ENCODE measurements at regions not wholly inside any gene's neighbourhood (a gene's known extent, or its start where the extent isn't known, plus 50 kb on each side); places are given as distances from the start of the nearest gene placed in this dataset.

DNA sequence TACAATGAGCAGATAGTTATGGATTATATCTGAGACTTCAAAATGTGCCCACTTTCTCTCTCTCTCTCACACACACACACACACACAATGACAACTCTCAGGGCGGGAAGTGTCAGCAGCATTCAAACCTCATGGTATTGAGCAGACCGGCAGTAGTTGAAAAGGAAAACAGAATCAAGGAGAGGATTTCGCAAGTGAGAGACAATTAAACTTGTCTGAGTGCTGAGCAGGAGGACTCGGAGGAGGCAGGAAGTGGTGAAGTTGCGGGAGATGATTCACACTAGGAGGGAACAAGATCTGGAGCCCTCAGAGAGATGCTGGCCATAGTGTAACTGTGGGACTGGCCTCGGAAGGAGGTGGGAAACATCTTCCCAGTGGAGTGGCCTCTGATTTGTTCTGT lies 353.1 kb downstream of the EFNB2 start:
- TF ChIP-seq, protein P1, sequence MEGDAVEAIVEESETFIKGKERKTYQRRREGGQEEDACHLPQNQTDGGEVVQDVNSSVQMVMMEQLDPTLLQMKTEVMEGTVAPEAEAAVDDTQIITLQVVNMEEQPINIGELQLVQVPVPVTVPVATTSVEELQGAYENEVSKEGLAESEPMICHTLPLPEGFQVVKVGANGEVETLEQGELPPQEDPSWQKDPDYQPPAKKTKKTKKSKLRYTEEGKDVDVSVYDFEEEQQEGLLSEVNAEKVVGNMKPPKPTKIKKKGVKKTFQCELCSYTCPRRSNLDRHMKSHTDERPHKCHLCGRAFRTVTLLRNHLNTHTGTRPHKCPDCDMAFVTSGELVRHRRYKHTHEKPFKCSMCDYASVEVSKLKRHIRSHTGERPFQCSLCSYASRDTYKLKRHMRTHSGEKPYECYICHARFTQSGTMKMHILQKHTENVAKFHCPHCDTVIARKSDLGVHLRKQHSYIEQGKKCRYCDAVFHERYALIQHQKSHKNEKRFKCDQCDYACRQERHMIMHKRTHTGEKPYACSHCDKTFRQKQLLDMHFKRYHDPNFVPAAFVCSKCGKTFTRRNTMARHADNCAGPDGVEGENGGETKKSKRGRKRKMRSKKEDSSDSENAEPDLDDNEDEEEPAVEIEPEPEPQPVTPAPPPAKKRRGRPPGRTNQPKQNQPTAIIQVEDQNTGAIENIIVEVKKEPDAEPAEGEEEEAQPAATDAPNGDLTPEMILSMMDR (IDR thresholded peaks at IDR 0.05; ENCODE audit: unreplicated experiment in 3 of 3): no peak
- no peaks in the 10 kb centered on the region for H3K4me1 Mint-ChIP-seq
- peaks cover 12% of the 10 kb centered on the region for H3K27me3 Mint-ChIP-seq (ENCODE audit: low read depth)
- H3K36me3 Mint-ChIP-seq (ENCODE audit: low read depth): peaks cover 4% of the 10 kb centered on the region
- H3K9me3 Mint-ChIP-seq: peaks cover 11% of the 10 kb centered on the region
- H3K4me3 Mint-ChIP-seq: no peak overlapping the region
- no peak overlapping the region for H3K27ac Mint-ChIP-seq

DNA sequence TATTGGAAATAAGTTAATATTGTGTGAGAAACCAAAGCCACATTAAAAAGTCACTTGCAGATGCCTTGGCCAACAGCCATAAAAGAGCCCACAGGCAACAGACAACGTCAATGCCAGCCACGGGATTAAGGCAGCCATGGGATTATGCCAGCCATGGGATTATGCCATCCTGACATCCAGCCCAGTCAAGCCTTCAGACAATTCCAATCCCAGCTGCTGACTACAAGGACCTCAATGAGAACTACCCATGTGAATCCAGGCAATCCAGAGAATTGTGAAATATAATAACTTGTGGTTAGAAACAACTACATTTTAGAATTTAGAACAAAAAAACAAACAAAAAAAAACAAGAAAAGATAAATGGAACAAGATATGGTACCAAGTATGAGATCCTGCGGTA lies 356.6 kb downstream of the EFNB2 start:
- no peak overlapping the region for H3K4me3 Mint-ChIP-seq

DNA sequence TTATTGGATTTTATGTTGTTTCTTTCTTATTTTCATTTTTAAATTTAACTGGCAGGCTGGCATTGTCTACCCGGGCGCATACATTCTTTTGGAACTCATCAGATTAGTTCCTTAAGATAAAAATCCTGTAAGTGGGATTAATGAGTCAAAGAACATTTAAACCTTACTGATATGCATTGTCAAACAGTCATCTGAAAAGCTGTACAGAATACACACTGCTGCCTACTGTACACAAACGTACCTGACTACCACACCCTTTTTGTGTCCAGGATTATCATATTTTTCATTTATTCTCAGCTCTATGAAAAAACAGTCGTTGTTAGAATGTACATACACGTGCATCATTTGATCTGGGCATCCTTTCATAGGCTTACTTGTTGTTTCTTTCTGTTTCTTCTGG lies 358.3 kb downstream of the EFNB2 start:
- H3K27me3 Mint-ChIP-seq (ENCODE audit: low read depth): no peaks in the 10 kb centered on the region
- peaks cover 11% of the 10 kb centered on the region for H3K9me3 Mint-ChIP-seq

More for the DNA sequence above, 356.6 kb downstream of the EFNB2 start:
- H3K4me1 Mint-ChIP-seq: peaks cover 6% of the 10 kb centered on the region
- H3K27me3 Mint-ChIP-seq (ENCODE audit: low read depth): peaks cover 4% of the 10 kb centered on the region
- peaks cover 11% of the 10 kb centered on the region for H3K9me3 Mint-ChIP-seq
- no peak overlapping the region for H3K27ac Mint-ChIP-seq
- no peaks in the 10 kb centered on the region for H3K36me3 Mint-ChIP-seq (ENCODE audit: low read depth)
- TF ChIP-seq, protein P1 (IDR thresholded peaks at IDR 0.05; ENCODE audit: unreplicated experiment in 3 of 3): no peak

DNA sequence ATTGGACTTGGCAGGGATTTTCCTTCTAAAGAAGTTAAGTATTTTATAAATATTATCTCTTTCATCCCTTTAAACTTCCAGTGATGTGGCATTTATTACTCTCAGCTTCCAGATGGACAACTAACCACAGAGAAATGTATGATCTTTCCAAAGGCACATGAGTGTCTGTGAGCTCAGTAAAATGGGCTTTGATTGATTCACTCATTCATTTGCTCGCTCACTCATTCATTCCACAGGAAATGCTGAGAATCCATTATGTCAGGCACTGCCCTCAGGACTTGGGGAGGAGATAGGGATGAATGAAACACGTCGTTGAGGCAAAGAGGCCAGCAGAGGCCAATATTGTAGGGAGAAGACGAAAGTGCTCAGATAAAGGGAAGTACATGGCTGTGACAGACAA lies 359.3 kb downstream of the EFNB2 start:
- Mint-ChIP-seq H3K27me3 (ENCODE audit: low read depth) (no peaks in the 10 kb centered on the region), H3K36me3 (ENCODE audit: low read depth) (no peaks in the 10 kb centered on the region), H3K4me3 (no peak overlapping the region), H3K4me1 (peaks cover 23% of the 10 kb centered on the region), H3K27ac (no peak overlapping the region), H3K9me3 (peaks cover 9% of the 10 kb centered on the region)
- TF ChIP-seq, protein P1 (IDR thresholded peaks at IDR 0.05; ENCODE audit: unreplicated experiment in 3 of 3): no peak

More for the DNA sequence above, 358.3 kb downstream of the EFNB2 start:
- H3K27ac Mint-ChIP-seq: no peak overlapping the region
- no peaks in the 10 kb centered on the region for H3K36me3 Mint-ChIP-seq (ENCODE audit: low read depth)
- TF ChIP-seq, protein P1 (IDR thresholded peaks at IDR 0.05; ENCODE audit: unreplicated experiment in 3 of 3): no peak
- H3K4me1 Mint-ChIP-seq: peaks cover 20% of the 10 kb centered on the region
- no peak overlapping the region for H3K4me3 Mint-ChIP-seq

DNA sequence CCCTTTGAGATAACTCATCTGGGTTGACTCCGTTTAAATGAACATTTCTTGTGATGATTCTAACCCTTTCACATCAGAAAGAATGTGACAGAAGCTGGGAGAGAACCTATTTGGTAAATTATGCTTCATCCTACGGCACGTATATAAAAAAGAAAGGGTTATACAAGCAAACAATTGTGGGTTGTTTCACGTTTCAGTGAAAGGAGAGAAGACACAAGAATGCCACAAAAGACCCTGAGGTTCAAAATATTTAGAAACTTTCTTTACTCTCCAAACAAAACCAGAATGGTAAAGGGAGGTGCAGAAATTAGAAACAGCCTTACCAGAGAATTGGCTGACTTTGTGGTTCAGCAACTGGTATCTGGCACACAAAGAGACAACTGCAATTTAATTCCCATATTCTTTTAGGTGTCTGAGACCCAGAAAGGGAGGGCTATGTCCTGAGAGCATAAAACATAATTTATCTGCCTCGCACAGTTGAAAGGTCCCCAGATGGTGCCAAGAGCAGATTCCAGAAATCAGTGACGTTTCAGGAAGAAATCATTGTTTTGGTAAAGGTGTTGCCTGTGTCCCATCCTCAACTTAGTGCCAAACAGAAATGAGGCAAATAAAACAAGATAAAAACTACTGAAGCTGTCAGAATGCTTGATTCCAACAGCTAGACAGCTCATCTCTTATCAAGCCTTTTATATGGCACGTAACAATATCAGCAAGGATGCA lies 361.4 kb downstream of the EFNB2 start:
- Mint-ChIP-seq H3K36me3 (ENCODE audit: low read depth) (no peaks in the 10 kb centered on the region), H3K4me1 (peaks cover 23% of the 10 kb centered on the region), H3K27ac (peak overlapping the region in 1 of 3 experiments; percentile 81), H3K9me3 (no peaks in the 10 kb centered on the region), H3K4me3 (no peak overlapping the region), H3K27me3 (ENCODE audit: low read depth) (no peaks in the 10 kb centered on the region)
- TF ChIP-seq, protein P1 (IDR thresholded peaks at IDR 0.05; ENCODE audit: unreplicated experiment in 3 of 3): no peak

DNA sequence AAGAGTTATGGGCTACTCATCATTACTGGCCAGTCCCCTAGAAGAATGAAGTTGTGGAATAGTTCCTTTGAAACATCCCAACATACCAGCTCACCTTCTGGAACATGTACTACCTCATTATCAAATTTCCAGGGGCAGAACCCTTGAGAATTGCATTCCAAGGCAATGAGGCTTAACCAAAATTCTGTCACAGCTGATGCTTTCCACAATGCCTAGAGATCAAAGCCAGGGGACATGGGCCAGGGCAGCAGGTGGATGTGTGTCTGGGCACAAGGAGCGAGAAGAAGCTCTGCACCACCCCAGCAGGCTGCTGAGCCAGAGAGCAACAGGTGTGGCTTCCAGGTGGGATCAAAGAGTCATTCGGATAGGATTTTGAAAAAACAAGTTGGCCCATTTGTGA lies 362.1 kb downstream of the EFNB2 start:
- Mint-ChIP-seq H3K4me1 (peaks cover 23% of the 10 kb centered on the region), H3K36me3 (ENCODE audit: low read depth) (no peaks in the 10 kb centered on the region), H3K4me3 (no peak overlapping the region), H3K9me3 (peaks cover 2% of the 10 kb centered on the region), H3K27me3 (ENCODE audit: low read depth) (no peaks in the 10 kb centered on the region), H3K27ac (peak overlapping the region; percentile 35 to 81 (median 52))
- TF ChIP-seq, protein P1 (IDR thresholded peaks at IDR 0.05; ENCODE audit: unreplicated experiment in 3 of 3): no peak
